HPDE6-E6E7 (cell line): ENCODE measurements at regions not wholly inside any gene's neighbourhood (a gene's known extent, or its start where the extent isn't known, plus 50 kb on each side); places are given as distances from the start of the nearest gene placed in this dataset.
A peak's percentile ranks its signal among the peaks of the same experiment; 100 is the strongest.
"Not testable (repeated sequence)": the region's sequence is repeated elsewhere in the genome, so short reads cannot be mapped to it uniquely, and the experiment has no call there.

Experiments used
- DNase-seq: peaks from one replicate; pipeline ENCODE4 v3.0.0; 2011; ENCODE audit warnings: missing footprints; ENCODE audit errors: extremely low spot score

GRCh38 chr5:10126900-10127299 lies 122.8 kb downstream of the ATPSCKMT start:
- DNase-seq: no peak

- no peak for DNase-seq
Observed at GRCh38 chr5:10125116-10125515, 124.6 kb downstream of the ATPSCKMT start.

- no peak for DNase-seq
Observed at GRCh38 chr5:10124287-10124686, 125.4 kb downstream of the ATPSCKMT start.

- no peak for DNase-seq
Observed at GRCh38 chr5:10123254-10123989, 126.3 kb downstream of the ATPSCKMT start.

- DNase-seq: no peak
Observed at GRCh38 chr5:10122076-10122726, 127.5 kb downstream of the ATPSCKMT start.

- no peak for DNase-seq
Observed at GRCh38 chr5:10120934-10121333, 128.8 kb downstream of the ATPSCKMT start.

GRCh38 chr5:10118150-10118549 lies 131.5 kb downstream of the ATPSCKMT start:
- DNase-seq: no peak

- DNase-seq: no peak
Observed at GRCh38 chr5:10116594-10116993, 133.1 kb downstream of the ATPSCKMT start.

GRCh38 chr5:10115669-10116068 lies 134.0 kb downstream of the ATPSCKMT start:
- no peak for DNase-seq

GRCh38 chr5:10111571-10111970 lies 138.1 kb downstream of the ATPSCKMT start:
- DNase-seq: peak; percentile 58

GRCh38 chr5:10110228-10110627 lies 139.5 kb downstream of the ATPSCKMT start:
- no peak for DNase-seq

GRCh38 chr5:10109299-10109698 lies 140.4 kb downstream of the ATPSCKMT start:
- DNase-seq: no peak

- DNase-seq: no peak
Observed at GRCh38 chr5:10106806-10107205, 142.9 kb downstream of the ATPSCKMT start.

- no peak for DNase-seq
Observed at GRCh38 chr5:10106285-10106684, 143.4 kb downstream of the ATPSCKMT start.

- no peak for DNase-seq
Observed at GRCh38 chr5:10102706-10103497, 146.8 kb downstream of the ATPSCKMT start.

GRCh38 chr5:10102235-10102634 lies 147.5 kb downstream of the ATPSCKMT start:
- not testable (repeated sequence) for DNase-seq

GRCh38 chr5:10099548-10099947 lies 150.1 kb downstream of the ATPSCKMT start:
- no peak for DNase-seq

- no peak for DNase-seq
Observed at GRCh38 chr5:10091701-10092100, 158.0 kb downstream of the ATPSCKMT start.

- DNase-seq: no peak
Observed at GRCh38 chr5:10090074-10090473, 159.6 kb downstream of the ATPSCKMT start.

GRCh38 chr5:10085185-10085584 lies 164.5 kb downstream of the ATPSCKMT start:
- no peak for DNase-seq

GRCh38 chr5:10081584-10081983 lies 168.1 kb downstream of the ATPSCKMT start:
- no peak for DNase-seq

GRCh38 chr5:10077791-10078545 lies 171.7 kb downstream of the ATPSCKMT start:
- no peak for DNase-seq
